H1 (cell line): ENCODE measurements at regions not wholly inside any gene's neighbourhood (a gene's known extent, or its start where the extent isn't known, plus 50 kb on each side); places are given as distances from the start of the nearest gene placed in this dataset.

Source experiments
- CBX5 ChIP-seq: fragments of 300-800, 300-1000 bp; sonication (generic); IDR thresholded peaks from 2 replicates; pipeline ENCODE4 v1.7.1; 2016; ENCODE audit warnings: antibody characterized with exemption, low read length, low read depth
- EGR1 ChIP-seq: IDR thresholded peaks from 2 replicates; pipeline ENCODE4 v1.6.1; 2011; ENCODE audit warnings: low read depth, low read length, borderline replicate concordance
- EZH2 ChIP-seq: fragments of 200-600 bp; sonication (generic); IDR thresholded peaks from 2 replicates; pipeline ENCODE4 v1.7.1; 2012; ENCODE audit warnings: low read depth, mild to moderate bottlenecking, moderate library complexity, low read length, inconsistent platforms; ENCODE audit not compliant: severe bottlenecking
- JUN ChIP-seq: IDR thresholded peaks from 2 replicates; pipeline ENCODE4 v1.6.1; 2011; ENCODE audit warnings: low read depth, mild to moderate bottlenecking, improper control_type of control experiment, low read length
- SAP30 ChIP-seq: fragments of 300-600 bp; sonication (generic); IDR thresholded peaks from 2 replicates; pipeline ENCODE4 v1.7.1; 2012; ENCODE audit warnings: low read length, moderate library complexity, mild to moderate bottlenecking, inconsistent platforms; ENCODE audit not compliant: insufficient read depth, insufficient replicate concordance
- TF ChIP-seq, protein P1 (sequence below): IDR thresholded peaks from 2 replicates; pipeline ENCODE4 v1.6.1; 2012; ENCODE audit warnings: inconsistent platforms

DNA sequence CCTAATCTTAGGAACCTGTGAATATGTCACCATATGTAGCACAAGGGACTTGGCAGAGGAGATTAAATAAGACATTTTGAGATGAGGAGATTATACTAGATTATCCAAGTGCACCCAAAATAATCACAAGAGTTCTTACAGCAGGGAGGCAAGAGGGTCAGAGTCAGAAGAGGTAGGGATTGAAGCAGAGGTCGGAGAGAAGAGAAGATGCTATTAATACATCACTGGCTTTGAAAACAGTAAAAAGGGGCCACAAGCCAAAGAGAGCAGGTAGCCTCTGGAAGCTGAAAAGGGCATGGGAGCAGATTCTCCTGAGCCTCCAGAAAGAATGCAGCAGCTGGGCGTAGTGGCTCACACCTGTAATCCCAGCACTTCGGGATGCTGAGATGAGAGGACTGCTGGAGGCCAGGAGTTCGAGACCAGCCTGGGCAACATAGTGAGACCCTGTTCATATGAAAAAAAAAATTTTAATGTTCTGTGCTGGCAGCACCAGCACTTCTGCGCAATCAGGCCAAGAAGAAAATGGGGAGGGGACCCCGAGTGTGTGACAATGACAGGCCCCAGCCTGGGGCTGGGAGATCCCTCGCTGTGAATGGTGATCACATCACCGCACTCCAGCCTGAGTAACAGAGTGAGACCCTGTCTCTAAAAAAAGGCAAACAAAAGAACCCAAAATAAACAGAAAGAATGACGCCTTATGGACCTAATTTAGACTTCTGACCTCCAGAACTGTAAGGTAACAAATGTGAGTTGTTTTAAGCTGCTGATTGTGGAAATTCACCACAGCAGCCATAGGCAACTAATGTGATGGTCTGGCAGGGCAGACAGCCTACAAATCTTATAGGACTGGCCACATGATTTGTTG is 275.4 kb downstream of the MRTFB start (continued):
- TF ChIP-seq SAP30 (no peak), CBX5 (no peak), EZH2 (no peak), EGR1 (no peak), JUN (no peak)
- TF ChIP-seq, protein P1, sequence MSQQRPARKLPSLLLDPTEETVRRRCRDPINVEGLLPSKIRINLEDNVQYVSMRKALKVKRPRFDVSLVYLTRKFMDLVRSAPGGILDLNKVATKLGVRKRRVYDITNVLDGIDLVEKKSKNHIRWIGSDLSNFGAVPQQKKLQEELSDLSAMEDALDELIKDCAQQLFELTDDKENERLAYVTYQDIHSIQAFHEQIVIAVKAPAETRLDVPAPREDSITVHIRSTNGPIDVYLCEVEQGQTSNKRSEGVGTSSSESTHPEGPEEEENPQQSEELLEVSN = no peak
- TF ChIP-seq, all 59 proteins: peak for 0
